HUDEP-2 (cell line): ENCODE measurements at regions not wholly inside any gene's neighbourhood (a gene's known extent, or its start where the extent isn't known, plus 50 kb on each side); places are given as distances from the start of the nearest gene placed in this dataset.

Source experiments
- DNase-seq, 76 experiments: peaks; one replicate each; lab custom pipeline; 2025; ENCODE audit not compliant: unreplicated experiment in 76 of 76; lab: John Stamatoyannopoulos, UW

DNA sequence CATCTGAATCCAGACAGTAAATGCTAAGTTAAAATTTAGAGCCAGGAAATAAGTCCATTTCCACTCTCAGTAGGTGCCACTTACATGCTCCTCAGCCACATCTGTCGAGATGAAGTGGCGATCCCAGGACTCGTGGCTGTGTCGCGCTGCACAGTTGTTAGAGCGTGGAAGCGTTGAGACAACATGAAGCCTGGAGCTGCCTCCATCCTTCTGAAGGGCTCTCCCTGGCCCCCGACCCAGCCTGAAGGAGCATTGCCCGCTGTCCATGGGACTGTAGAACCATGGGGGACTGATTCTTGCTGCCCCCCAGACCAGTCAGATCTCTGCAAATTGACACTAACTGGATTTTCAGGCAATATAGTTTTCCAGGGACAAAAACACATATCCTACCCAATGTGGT lies 58.9 kb downstream of the IRX1 start:
- no peak for DNase-seq

DNA sequence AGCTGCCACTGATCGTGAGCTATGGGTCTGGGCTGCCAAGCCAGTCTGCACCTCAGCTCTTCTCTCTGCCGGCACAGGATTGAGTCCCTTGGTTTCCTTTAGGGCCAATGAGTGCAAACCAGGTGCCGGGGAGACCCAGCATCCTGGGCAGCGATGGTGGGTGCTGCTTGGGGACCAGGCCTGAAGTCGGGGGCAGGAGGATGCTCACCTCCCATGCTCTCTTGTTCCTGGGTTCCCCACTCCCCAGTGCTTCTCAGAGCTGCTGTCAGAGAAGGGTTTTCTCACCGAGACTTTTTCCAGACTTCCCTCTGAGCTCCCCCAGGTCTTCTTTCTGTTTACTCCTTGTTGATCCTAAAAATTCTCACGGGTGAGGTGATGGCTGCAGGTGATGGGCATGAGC lies 61.2 kb downstream of the IRX1 start:
- DNase-seq, result no peak

GRCh38 chr5:3657364-3658022 lies 61.9 kb downstream of the IRX1 start:
- DNase-seq, result no peak

DNA sequence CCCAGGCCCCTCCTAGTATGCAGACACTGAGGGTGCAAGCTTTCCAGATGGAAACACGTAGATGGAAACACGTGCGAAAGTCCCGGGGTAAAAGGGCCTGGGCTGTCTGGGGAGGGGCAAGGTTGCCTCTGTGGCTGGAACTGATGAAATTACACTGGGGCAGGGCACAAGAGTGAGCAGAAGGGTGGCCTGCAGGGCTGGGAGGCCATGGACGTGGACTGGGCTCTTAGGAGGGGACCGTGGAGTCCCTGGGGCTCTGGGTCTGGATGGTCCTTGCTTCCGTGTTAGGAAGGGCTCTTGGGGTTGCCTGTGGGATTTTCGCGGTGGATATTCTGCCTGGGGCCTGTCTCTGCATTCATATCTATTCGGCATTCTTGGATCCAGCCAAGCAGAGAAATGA lies 63.3 kb downstream of the IRX1 start:
- DNase-seq, result no peak

- no peak for DNase-seq
These were observed 64.3 kb downstream of the IRX1 start for GRCh38 chr5:3659907-3660306.

DNA sequence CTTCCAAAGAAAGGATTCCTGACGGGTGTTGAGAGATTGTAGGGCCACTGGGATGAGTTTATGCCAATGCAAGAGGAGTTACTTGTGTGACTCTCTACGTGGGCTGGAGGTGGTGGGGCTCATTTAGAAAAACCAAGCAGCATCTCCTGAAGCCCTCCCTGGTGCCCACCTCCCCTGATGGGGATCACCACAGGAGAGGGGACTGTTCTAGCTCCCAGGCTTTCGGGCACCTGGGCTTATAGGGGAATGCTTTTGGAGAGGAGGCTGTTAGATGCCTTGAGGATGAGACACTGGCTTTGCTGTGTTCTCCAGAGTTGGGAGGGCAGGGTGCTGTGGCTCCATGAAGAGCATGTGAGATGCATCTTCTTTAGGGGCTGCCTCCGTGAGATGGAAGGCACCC lies 65.0 kb downstream of the IRX1 start:
- no peak for DNase-seq

- DNase-seq, result no peak
These were observed 66.2 kb downstream of the IRX1 start for GRCh38 chr5:3661755-3662296.

- DNase-seq, result no peak
These were observed 66.7 kb downstream of the IRX1 start for GRCh38 chr5:3662344-3662743.

DNA sequence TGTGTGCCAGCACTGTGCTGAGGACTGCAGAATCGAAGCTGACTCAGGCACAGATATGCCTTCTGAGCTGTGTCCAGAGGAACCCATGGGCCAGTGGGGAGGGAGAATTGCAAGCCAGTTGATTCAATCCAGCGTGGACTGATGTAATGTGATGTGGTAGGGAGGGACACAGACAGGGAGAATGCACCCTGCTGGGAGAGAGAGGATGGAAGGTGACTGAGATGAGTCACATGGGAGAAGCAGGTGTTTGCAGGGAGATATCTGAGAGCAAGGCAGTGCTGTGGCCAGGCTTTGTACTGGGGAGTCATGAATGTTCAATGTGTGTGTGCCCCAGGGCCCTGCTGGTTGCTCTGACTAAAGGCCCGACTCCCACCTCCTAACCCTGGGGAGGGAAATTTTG lies 75.7 kb downstream of the IRX1 start:
- peak in 1 of 76 experiments; percentile 21 for DNase-seq

- no peak for DNase-seq
These were observed 83.2 kb downstream of the IRX1 start for GRCh38 chr5:3678801-3679200.

DNA sequence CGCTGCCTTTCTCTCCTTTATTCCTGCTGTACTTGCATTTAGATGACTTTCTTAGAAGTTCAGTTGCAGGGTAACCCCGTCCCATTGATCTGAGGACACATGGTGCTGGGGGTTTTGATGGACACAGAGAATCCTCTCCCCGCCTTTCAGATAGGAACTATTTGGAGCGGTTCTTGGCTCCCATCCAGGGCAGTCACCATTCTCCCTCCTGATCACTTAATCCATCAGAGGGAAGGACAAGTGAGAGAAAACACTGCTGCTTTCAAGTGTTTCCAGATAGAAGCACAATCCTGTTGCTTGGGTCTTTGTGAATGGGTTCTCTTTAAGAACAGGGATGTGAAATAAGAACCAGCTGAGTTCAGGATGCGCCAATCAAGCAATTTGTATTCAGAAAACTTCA lies 85.2 kb downstream of the IRX1 start:
- DNase-seq, result no peak

GRCh38 chr5:3684118-3684517 lies 88.5 kb downstream of the IRX1 start:
- no peak for DNase-seq

DNA sequence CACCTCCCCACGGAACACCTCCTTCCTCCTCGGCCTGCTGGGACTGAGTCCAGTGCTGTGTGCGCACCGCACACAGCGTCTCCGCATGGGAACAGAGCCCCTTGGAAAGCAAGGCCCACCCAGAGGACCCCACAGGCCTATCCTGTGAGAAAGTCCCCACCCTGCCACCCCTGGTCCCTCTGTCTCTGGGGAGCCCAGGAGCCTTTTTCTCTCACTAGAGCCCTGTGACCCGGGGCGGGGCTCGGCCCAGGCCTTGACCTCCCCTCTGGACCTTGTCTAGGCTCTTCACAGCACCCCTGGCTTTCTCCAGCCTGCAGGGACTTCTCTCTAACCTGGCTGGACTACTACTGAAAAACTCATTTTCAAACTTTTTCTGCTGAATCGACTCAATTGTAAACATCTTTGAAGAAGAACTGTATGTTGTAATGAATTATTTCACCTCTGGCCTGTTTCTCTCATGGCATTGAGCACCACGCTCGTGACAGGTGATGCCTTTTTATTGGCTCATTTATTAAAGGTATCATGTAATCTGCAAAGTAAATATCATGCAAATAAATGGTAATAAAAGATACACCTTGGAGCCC lies 89.2 kb downstream of the IRX1 start:
- no peak for DNase-seq

GRCh38 chr5:3694819-3695218 lies 99.2 kb downstream of the IRX1 start:
- no peak for DNase-seq

DNA sequence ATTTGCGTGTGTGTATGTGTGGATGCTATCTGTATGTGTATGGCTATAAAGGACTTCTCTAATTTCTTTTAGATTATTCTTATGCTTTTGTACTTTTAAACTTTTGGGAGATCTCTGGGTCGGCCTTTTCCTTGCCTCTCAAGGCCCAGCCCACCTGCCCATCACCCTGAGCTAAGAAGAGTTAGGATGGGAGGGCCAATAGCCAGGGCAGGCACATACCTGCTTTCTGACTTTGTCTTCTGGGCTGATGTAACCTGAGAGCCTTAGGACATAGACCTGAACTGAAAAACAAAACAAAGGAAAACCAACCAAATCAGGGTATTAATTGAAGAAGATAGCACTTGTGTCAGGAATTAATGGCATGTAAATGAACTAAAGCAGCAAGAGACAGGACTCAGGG lies 100.2 kb downstream of the IRX1 start:
- no peak for DNase-seq

- DNase-seq, result no peak
These were observed 102.8 kb downstream of the IRX1 start for GRCh38 chr5:3698412-3698811.

DNA sequence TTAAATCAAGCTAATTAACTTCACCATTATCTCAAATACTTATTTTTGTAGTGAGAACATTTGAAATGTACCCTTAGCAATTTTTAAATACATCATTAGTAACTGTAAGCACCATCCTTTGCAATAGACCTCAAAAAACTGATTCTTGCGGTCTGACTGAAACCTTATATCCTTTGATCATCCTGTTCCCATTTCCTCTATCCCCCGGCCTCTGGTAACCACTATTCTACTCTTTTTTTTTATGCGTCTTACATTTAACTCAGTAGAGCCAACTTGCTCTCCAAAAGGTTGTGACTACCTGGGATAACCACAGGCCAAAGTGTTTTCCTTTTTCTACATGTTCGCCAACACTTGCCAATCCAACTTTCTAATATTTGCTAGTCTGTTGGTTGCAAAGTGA lies 106.1 kb downstream of the IRX1 start:
- no peak for DNase-seq

GRCh38 chr5:3704661-3705060 lies 109.0 kb downstream of the IRX1 start:
- DNase-seq, result no peak

- DNase-seq, result no peak
These were observed 113.6 kb downstream of the IRX1 start for GRCh38 chr5:3709068-3709716.

GRCh38 chr5:3709717-3710348 lies 114.2 kb downstream of the IRX1 start:
- no peak for DNase-seq

DNA sequence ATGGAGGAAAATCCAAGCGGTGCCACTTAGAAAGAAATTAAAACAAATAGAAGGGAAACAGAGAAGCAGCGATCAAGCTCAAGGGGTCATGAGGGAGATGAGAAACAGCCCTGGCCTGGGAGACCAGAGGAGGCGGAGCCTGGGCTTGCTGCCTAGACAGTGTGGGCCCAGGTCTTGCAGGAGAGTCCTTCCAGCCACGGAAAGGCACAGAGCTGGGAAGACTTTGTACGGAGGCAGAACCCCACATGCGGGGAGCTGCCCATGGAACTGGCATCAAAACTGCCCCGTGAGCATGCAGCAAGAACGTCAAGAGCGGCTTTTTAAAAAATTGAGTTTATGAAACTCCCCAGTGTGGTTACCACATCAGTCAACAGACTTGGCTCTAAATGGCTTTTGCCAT lies 119.4 kb downstream of the IRX1 start:
- DNase-seq, result no peak

- no peak for DNase-seq
These were observed 134.0 kb downstream of the IRX1 start for GRCh38 chr5:3729631-3730030.
